Small intestine (tissue), 7 donors: ENCODE measurements at regions not wholly inside any gene's neighbourhood (a gene's known extent, or its start where the extent isn't known, plus 50 kb on each side); places are given as distances from the start of the nearest gene placed in this dataset.

Experiments used
- DNase-seq, 2 donors: peaks; one replicate each; pipeline versions ENCODE4 v3.0.0 to v3.0.0-alpha.2; 2013
- FAIRE-seq: peaks from 2 replicates; lab custom pipeline; 2012; peaks lifted over from hg19 to GRCh38; lab: Jason Lieb, UNC
- H3K27ac ChIP-seq, 3 donors: one replicate each; pipeline ENCODE4 v1.5.1; 2013; ENCODE audit warnings: low read length in 2 of 3, mild to moderate bottlenecking in 2 of 3, control low read depth in 1 of 3, inconsistent platforms in 1 of 3, low read depth in 1 of 3, moderate library complexity in 1 of 3
- H3K27me3 ChIP-seq, 3 donors: one replicate each; pipeline ENCODE4 v1.6.1; 2013; ENCODE audit warnings: low read length in 3 of 3, inconsistent platforms in 1 of 3; ENCODE audit not compliant: control insufficient read depth in 3 of 3, insufficient read depth in 3 of 3
- H3K36me3 ChIP-seq, 3 donors: one replicate each; pipeline ENCODE4 v1.6.1; 2013; ENCODE audit warnings: low read length in 3 of 3, inconsistent platforms in 1 of 3, low read depth in 1 of 3, mild to moderate bottlenecking in 1 of 3, moderate library complexity in 1 of 3; ENCODE audit not compliant: control insufficient read depth in 3 of 3, insufficient read depth in 2 of 3
- H3K4me1 ChIP-seq, 3 donors: one replicate each; pipeline ENCODE4 v1.6.1; 2013; ENCODE audit warnings: low read length in 2 of 3, inconsistent platforms in 1 of 3, low read depth in 1 of 3, mild to moderate bottlenecking in 1 of 3, moderate library complexity in 1 of 3; ENCODE audit not compliant: control insufficient read depth in 3 of 3, insufficient read depth in 2 of 3
- H3K4me3 ChIP-seq, 3 donors: one replicate each; pipeline ENCODE4 v1.5.1; 2013; ENCODE audit warnings: low read length in 3 of 3, control low read depth in 1 of 3, inconsistent platforms in 1 of 3, low read depth in 1 of 3, mild to moderate bottlenecking in 1 of 3, moderate library complexity in 1 of 3
- H3K9me3 ChIP-seq, 2 donors: one replicate each; pipeline ENCODE4 v1.6.1; 2013; ENCODE audit warnings: low read depth in 1 of 2, low read length in 1 of 2; ENCODE audit not compliant: control insufficient read depth in 2 of 2, insufficient read depth in 1 of 2
- WGBS, 3 donors: extraction: QIAGEN DNeasy Blood & Tissue Kit; methylation state at CpG; one replicate each; pipeline ENCODE4 v1.1.7; 2013; 5-methylcytosine and 5-hydroxymethylcytosine counted together
- donor health status: healthy with polysubstance abuse.
- donor health status: control.
- donor health status: control.
- donor health status: Bipolar disorder and iron deficiency.
- donor health status: healthy.

GRCh38 chr2:103139628-103140268 is 377.9 kb downstream of the TMEM182 start:
- FAIRE-seq = no peak
- WGBS, 3 donors = 33 to 46% (median 36%) methylated on average over 7 of the region's 7 CpGs

GRCh38 chr2:103144837-103145236 is 383.0 kb downstream of the TMEM182 start:
- no peaks in the 10 kb centered on the region for H3K9me3 ChIP-seq
- 0 to 86% (median 73%) methylated on average over 1 of the region's 1 CpG for WGBS, 3 donors
- no peak overlapping the region for H3K4me3 ChIP-seq
- FAIRE-seq (no peak), DNase-seq (no peak)
- H3K36me3 ChIP-seq = no peaks in the 10 kb centered on the region
- no peaks in the 10 kb centered on the region for H3K27me3 ChIP-seq
- no peaks in the 10 kb centered on the region for H3K4me1 ChIP-seq
- H3K27ac ChIP-seq = no peak overlapping the region

More at GRCh38 chr2:103139628-103140268, 377.9 kb downstream of the TMEM182 start:
- Histone ChIP-seq H3K4me1 (no peaks in the 10 kb centered on the region), H3K27me3 (no peaks in the 10 kb centered on the region), H3K4me3 (no peak overlapping the region), H3K36me3 (no peaks in the 10 kb centered on the region), H3K9me3 (no peaks in the 10 kb centered on the region), H3K27ac (no peak overlapping the region)
- DNase-seq = no peak

GRCh38 chr2:103145739-103146138 is 383.9 kb downstream of the TMEM182 start:
- DNase-seq (no peak), FAIRE-seq (no peak)
- no peak overlapping the region for H3K27ac ChIP-seq
- no peaks in the 10 kb centered on the region for H3K4me1 ChIP-seq
- H3K27me3 ChIP-seq = no peaks in the 10 kb centered on the region
- no peaks in the 10 kb centered on the region for H3K36me3 ChIP-seq
- H3K4me3 ChIP-seq = no peak overlapping the region
- no peaks in the 10 kb centered on the region for H3K9me3 ChIP-seq
- 69 to 81% (median 75%) methylated on average over 1 of the region's 1 CpG for WGBS, 3 donors

GRCh38 chr2:103151046-103151445 is 389.2 kb downstream of the TMEM182 start:
- FAIRE-seq = no peak
- Histone ChIP-seq H3K27me3 (no peaks in the 10 kb centered on the region), H3K27ac (no peak overlapping the region), H3K36me3 (no peaks in the 10 kb centered on the region), H3K4me3 (no peak overlapping the region), H3K4me1 (no peaks in the 10 kb centered on the region), H3K9me3 (no peaks in the 10 kb centered on the region)
- 83 to 93% (median 85%) methylated on average over 3 of the region's 3 CpGs for WGBS, 3 donors
- no peak for DNase-seq

GRCh38 chr2:103152556-103152955 is 390.7 kb downstream of the TMEM182 start:
- Histone ChIP-seq H3K27ac (no peak overlapping the region), H3K4me1 (no peaks in the 10 kb centered on the region), H3K4me3 (no peak overlapping the region), H3K9me3 (no peaks in the 10 kb centered on the region), H3K36me3 (no peaks in the 10 kb centered on the region), H3K27me3 (no peaks in the 10 kb centered on the region)
- FAIRE-seq (no peak), DNase-seq (no peak)
- WGBS, 3 donors = 66 to 74% (median 68%) methylated on average over 2 of the region's 2 CpGs

DNA sequence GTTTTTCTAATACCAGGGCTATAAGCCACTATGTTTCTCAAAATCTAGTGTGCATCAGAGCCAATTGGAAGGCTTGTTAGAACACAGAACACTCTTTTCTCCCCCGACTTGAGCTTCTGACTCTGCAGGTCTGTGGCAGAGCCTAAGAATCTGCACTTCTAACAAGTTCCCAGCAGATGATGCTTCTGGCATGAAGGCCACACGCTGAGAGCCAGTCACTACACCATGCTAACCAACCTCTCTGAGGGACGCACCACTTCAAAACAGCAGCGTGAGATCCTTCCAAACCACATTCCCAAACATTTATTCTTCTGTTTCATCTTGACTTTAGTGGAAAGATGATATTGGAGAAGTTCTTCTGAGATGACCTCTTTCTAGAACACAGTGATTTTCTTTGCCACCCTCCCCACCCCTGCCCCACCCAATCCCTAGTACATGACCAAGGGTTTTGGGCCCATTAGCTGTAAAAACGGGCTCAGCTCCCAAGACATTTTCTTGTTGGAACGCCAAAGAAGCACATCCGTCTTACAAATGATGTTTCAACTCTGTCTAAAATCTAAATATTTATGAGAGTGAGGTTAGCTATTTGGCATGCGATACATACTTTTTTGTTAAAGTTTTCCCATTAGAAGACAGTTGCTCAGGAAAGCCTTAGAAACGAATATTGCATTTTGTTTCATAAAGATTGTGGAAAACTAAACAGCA is 391.9 kb downstream of the TMEM182 start:
- H3K4me3 ChIP-seq = no peak overlapping the region
- FAIRE-seq = no peak
- 56 to 73% (median 72%) methylated on average over 9 of the region's 9 CpGs for WGBS, 3 donors
- no peaks in the 10 kb centered on the region for H3K27me3 ChIP-seq
- no peak for DNase-seq
- no peaks in the 10 kb centered on the region for H3K9me3 ChIP-seq
- no peak overlapping the region for H3K27ac ChIP-seq
- no peaks in the 10 kb centered on the region for H3K4me1 ChIP-seq
- H3K36me3 ChIP-seq = no peaks in the 10 kb centered on the region

- Histone ChIP-seq H3K27me3 (no peaks in the 10 kb centered on the region), H3K9me3 (no peaks in the 10 kb centered on the region), H3K4me1 (no peaks in the 10 kb centered on the region), H3K36me3 (no peaks in the 10 kb centered on the region), H3K27ac (no peak overlapping the region), H3K4me3 (no peak overlapping the region)
- FAIRE-seq (no peak), DNase-seq (no peak)
- 93 to 97% (median 94%) methylated on average over 3 of the region's 3 CpGs for WGBS, 3 donors
These were observed 393.5 kb downstream of the TMEM182 start for GRCh38 chr2:103155308-103155707.

- DNase-seq (no peak), FAIRE-seq (no peak)
- 57 to 68% (median 58%) methylated on average over 3 of the region's 3 CpGs for WGBS, 3 donors
- H3K36me3 ChIP-seq = no peaks in the 10 kb centered on the region
- H3K4me1 ChIP-seq = no peaks in the 10 kb centered on the region
- H3K9me3 ChIP-seq = no peaks in the 10 kb centered on the region
- H3K27ac ChIP-seq = no peak overlapping the region
- H3K4me3 ChIP-seq = no peak overlapping the region
- no peaks in the 10 kb centered on the region for H3K27me3 ChIP-seq
These were observed 397.2 kb downstream of the TMEM182 start for GRCh38 chr2:103159018-103159417.
